Thymus (tissue), 11 donors: ENCODE measurements at regions not wholly inside any gene's neighbourhood (a gene's known extent, or its start where the extent isn't known, plus 50 kb on each side); places are given as distances from the start of the nearest gene placed in this dataset.
A peak's percentile ranks its signal among the peaks of the same experiment; 100 is the strongest.
"Not testable (repeated sequence)": the region's sequence is repeated elsewhere in the genome, so short reads cannot be mapped to it uniquely, and the experiment has no call there.

Source experiments
- DNase-seq, 9 donors: peaks; one replicate each; pipeline ENCODE4 v3.0.0-alpha.2; 2013; ENCODE audit warnings: low spot score in 9 of 9, low read depth in 6 of 9, missing footprints in 1 of 9
- H3K27ac ChIP-seq, 2 donors: one replicate each; pipeline ENCODE4 v1.5.1; 2013; ENCODE audit warnings: control low read depth in 1 of 2, low read depth in 1 of 2, low read length in 1 of 2, mild to moderate bottlenecking in 1 of 2, moderate library complexity in 1 of 2
- H3K27me3 ChIP-seq, 2 donors: one replicate each; pipeline ENCODE4 v1.5.1; 2013; ENCODE audit warnings: low read length in 1 of 2; ENCODE audit not compliant: control insufficient read depth in 2 of 2, insufficient read depth in 1 of 2
- H3K36me3 ChIP-seq, 2 donors: one replicate each; pipeline ENCODE4 v1.5.1; 2013; ENCODE audit warnings: low read length in 1 of 2, mild to moderate bottlenecking in 1 of 2, moderate library complexity in 1 of 2; ENCODE audit not compliant: control insufficient read depth in 2 of 2, insufficient read depth in 2 of 2
- H3K4me1 ChIP-seq, 2 donors: one replicate each; pipeline ENCODE4 v1.5.1; 2013; ENCODE audit warnings: low read length in 2 of 2; ENCODE audit not compliant: control insufficient read depth in 2 of 2, insufficient read depth in 2 of 2
- H3K4me3 ChIP-seq, 2 donors: one replicate each; pipeline ENCODE4 v1.5.1; 2013; ENCODE audit warnings: low read length in 2 of 2, control low read depth in 1 of 2, mild to moderate bottlenecking in 1 of 2
- H3K9me3 ChIP-seq, 2 donors: one replicate each; pipeline ENCODE4 v1.5.1; 2013; ENCODE audit warnings: low read length in 1 of 2, mild to moderate bottlenecking in 1 of 2; ENCODE audit not compliant: control insufficient read depth in 2 of 2, insufficient read depth in 1 of 2
- WGBS: extraction: QIAGEN DNeasy Blood & Tissue Kit; methylation state at CpG from one replicate; pipeline ENCODE4 v1.1.7; 2013; 5-methylcytosine and 5-hydroxymethylcytosine counted together
- donor health status: healthy.

DNA sequence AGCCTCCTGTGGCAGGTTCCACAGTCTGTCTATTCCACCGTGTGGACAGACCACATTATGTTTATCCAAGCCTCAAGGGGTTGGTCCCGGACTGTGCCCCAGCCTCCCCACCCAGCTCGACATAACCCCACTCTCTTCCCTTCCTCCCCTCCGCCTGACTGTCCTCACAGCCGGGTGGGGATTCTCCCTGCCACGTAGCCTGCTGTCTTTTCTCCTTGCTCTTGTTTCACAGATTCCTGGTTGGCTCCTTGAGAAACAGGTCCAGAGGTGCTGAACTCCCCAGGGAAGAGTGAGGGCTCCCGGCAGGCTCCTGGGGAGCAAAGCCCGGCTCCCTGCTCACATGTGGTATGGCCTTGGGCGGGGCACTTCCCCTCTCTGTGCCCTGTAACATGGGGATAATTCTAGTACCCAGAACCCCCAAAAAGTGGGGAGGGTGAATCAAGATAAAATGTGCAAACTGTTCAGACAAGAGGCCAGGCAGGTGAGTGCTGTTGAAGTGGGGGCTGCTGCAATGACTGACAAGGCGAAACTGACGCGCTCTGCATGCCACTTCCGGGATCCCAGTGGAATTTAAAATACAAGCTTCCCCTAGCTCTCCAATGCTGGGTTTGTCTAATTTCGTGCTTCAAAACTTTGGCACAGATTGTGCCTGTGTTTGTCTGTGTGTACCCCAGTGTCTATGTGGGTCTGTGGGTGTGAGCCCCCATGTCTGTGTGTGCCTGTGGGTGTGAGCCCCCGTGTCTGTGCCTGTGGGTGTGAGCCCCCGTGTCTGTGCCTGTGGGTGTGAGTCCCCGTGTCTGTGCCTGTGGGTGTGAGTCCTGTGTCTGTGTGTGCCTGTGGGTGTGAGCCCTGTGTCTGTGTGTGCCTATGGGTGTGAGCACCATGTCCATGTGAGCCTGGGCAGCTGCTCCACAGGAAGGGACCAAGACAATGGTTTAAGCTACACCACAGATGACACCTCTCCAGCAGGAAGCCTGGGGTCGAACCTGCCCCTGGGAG lies 160.6 kb upstream of the IQSEC1 start:
- Histone ChIP-seq H3K27me3 (peaks cover 0 to 8% of the 10 kb centered on the region in 2 donors), H3K9me3 (peaks cover 0 to 3% of the 10 kb centered on the region in 2 donors), H3K27ac (no peak overlapping the region), H3K4me1 (peaks cover 6 to 45% of the 10 kb centered on the region in 2 donors), H3K4me3 (no peak overlapping the region), H3K36me3 (no peaks in the 10 kb centered on the region)
- 67% methylated on average over 18 of the region's 18 CpGs for WGBS
- peak in 3 of 9 donors; percentile 17 to 53 (median 18) for DNase-seq

DNA sequence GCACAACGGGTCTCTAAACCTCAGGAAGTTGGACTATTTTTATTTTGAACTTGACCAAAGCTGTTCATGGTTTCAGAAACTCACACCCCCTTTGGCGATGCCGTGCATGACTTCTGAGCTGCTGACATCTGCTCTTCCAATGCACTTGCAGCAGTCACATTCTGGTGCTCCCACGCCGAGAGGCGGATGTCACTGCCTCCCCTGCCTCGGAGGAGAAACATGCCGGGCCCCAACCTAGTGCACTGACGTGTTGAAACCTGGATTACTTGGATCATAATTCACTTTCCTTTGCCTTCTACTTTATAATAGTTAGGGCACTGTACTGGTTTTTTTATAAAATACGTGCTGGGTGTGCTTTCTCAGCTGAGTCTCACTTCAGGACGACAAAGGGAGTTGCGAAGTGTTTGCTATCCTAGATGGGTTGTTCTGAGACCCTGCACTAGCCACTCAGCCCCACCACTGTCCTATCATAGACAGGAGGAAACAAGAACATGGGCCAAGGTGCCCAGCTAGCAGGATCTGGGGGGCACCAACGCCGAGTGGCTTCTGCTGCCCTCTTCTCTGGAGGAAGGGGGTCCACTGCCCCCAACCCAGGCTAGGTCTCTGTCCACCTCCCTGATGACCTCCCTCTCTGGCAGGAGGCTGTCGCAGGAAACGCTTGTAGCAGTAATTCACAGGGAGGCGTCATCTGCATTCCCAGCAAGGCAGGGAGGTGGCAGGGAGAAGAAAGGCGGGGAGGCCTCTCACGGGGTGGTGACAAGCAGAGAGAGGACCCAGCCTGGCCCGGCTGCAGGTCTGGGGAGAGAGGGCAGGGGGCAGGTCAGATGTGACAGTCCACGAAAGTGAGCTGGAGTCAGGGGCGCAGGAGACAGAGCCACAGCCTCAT lies 158.8 kb upstream of the IQSEC1 start:
- H3K4me1 ChIP-seq = peaks cover 6 to 40% of the 10 kb centered on the region in 2 donors
- no peaks in the 10 kb centered on the region for H3K36me3 ChIP-seq
- DNase-seq = no peak
- WGBS = 92% methylated on average over 22 of the region's 22 CpGs
- H3K27me3 ChIP-seq = peaks cover 0 to 8% of the 10 kb centered on the region in 2 donors
- peaks cover 0 to 3% of the 10 kb centered on the region in 2 donors for H3K9me3 ChIP-seq
- no peak overlapping the region for H3K4me3 ChIP-seq
- H3K27ac ChIP-seq = no peak overlapping the region

DNA sequence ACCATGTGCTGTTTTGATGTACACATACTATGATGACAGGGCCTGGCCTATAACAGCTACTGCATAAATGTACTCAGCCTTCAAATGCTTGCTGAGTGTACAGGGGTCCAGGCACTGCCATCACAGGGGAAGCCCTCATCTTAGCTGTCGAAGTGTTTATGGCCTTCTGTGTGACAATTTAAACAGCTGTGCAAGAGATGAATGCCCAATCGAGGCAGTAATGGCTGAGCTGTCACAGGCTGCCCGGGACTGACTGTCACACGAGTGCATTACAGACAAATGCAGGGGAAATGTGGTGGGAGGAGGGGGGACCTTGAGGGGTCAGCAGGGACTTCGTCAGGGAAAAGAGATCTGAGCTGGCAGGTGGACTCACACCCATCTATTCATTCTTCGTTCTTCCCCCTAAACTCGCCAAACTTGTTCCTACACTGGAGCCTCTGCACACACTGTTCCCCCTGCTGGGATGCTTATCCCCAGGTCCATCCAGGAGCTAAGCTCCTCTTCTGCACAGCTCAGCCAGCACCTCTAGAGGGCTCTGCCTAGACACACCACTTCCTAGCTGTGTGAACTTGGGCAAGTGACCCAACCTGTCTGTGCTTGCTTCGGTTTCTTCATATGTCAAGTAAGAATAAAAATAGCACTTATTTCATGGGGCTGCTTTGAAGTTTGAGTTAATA lies 156.2 kb upstream of the IQSEC1 start:
- H3K4me3 ChIP-seq = no peak overlapping the region
- WGBS = 92% methylated on average over 8 of the region's 8 CpGs
- peak in 2 of 9 donors; percentile 43 to 53 for DNase-seq

DNA sequence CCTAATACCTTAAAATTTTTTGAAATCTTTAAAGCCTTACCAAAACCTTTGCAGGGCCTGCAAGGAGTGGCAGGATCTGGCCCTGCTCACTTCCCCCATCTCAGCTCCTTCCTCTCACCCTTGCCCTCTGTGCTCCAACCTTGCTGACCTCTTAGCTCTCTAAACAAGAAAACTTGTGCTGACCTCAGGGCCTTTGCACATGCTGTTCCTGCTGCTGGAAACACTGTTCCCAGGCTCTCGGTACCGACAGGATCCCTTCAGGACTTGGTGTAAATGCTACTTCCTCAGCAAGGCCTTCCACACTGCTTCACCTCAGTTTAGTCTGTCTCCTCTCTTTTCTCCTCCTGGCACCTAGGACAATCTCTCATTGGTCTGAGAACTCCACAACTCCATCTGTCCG lies 155.4 kb upstream of the IQSEC1 start:
- peaks cover 0 to 1% of the 10 kb centered on the region in 2 donors for H3K27me3 ChIP-seq
- no peaks in the 10 kb centered on the region for H3K36me3 ChIP-seq
- H3K27ac ChIP-seq = no peak overlapping the region
- DNase-seq = no peak
- no peak overlapping the region for H3K4me3 ChIP-seq
- H3K4me1 ChIP-seq = peaks cover 1 to 18% of the 10 kb centered on the region in 2 donors
- peaks cover 0 to 7% of the 10 kb centered on the region in 2 donors for H3K9me3 ChIP-seq
- WGBS = 97% methylated on average over 3 of the region's 3 CpGs

More for the DNA sequence above, 156.2 kb upstream of the IQSEC1 start:
- H3K4me1 ChIP-seq = peaks cover 6 to 25% of the 10 kb centered on the region in 2 donors
- no peak overlapping the region for H3K27ac ChIP-seq
- peaks cover 0 to 3% of the 10 kb centered on the region in 2 donors for H3K27me3 ChIP-seq
- no peaks in the 10 kb centered on the region for H3K36me3 ChIP-seq
- peaks cover 0 to 4% of the 10 kb centered on the region in 2 donors for H3K9me3 ChIP-seq

DNA sequence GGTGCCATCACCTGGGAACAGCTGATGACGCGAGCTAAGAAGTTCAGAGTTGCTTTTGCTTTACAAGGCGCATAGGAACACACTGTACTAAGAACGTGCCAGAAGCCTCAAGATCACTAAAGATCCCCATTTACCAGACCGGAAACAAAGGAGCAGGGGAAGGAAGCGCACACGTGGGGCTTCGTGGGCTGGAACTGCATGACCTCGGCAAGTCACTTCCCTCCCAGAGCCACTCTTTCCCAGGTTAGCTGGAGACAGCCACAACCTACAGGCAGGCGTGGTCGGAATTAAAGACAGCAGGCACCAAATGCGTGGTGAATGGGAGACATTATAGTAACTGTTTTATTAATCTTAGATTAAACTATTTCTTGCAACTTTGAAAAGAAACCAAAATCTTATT lies 154.9 kb upstream of the IQSEC1 start:
- H3K9me3 ChIP-seq, H3K4me3 ChIP-seq, H3K36me3 ChIP-seq, H3K27me3 ChIP-seq, H3K27ac ChIP-seq, DNase-seq: not testable (repeated sequence)
- H3K4me1 ChIP-seq = peaks cover 0 to 17% of the 10 kb centered on the region in 2 donors
- WGBS = 76% methylated on average over 12 of the region's 12 CpGs

DNA sequence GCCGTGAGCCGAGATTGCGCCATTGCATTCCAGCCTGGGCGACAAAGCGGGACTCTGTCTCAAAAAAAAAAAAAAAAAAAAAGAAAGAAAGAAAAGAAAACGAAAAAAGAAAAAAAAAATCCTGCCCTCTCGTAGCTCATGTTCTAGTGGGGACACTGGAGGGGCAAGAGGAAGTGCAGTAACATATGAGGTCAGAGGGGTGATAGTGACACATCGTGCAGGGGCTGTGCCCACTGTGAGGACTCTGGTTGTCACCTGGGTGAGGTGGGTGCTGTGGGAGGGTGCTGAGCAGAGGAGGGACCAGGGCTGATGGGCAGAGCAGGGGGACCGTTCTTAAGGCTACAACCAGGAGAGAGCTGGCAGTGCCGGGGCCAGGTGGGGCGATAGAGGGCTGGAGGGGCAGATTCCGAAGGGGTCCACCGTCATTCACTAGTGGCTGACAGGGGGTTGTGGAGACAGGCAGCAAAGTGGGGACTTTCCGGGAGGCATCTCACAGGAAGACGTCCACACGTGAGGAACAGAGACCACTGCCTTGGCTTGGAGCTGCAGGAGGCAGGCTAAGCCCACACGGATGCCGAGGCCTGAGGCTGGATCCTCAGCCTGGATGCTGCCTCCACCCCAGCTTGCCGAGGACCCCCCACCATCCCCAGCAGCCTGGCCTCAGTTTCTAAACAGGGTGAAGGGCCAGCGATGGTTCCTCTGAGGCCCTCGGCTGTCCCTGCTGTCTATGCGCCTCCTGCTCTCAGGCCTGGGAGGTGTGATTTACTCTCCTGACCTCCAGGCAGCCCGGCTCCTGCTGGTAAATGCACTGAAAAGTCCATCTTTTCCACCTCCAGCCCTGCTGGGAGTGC lies 154.3 kb upstream of the IQSEC1 start:
- peaks cover 0 to 7% of the 10 kb centered on the region in 2 donors for H3K9me3 ChIP-seq
- H3K4me1 ChIP-seq = peaks cover 0 to 13% of the 10 kb centered on the region in 2 donors
- no peaks in the 10 kb centered on the region for H3K36me3 ChIP-seq
- H3K27me3 ChIP-seq = no peaks in the 10 kb centered on the region
- H3K4me3 ChIP-seq = no peak overlapping the region
- no peak for DNase-seq
- H3K27ac ChIP-seq = no peak overlapping the region
- WGBS = 95% methylated on average over 23 of the region's 23 CpGs

DNA sequence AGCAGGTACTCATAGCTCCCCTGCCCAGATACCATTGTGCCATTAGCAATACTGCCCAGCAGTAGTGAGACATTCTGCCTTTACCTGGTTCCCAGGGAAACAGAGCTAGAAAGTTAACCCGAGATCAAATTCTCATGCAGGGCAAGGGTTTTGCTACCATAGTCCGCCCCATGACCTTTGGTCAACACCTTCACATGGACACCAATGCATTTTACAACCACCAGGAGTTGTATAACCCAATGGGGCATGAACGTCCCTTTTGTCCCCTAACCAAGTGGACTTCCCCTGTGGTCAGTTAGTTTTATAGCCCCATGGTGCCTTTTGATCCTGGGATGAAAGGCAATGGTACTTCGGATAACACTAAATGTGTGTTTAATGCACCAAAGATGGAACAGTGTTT lies 151.7 kb upstream of the IQSEC1 start:
- Histone ChIP-seq H3K9me3 (peaks cover 0 to 4% of the 10 kb centered on the region in 2 donors), H3K4me3 (no peak overlapping the region), H3K27ac (no peak overlapping the region), H3K27me3 (no peaks in the 10 kb centered on the region), H3K36me3 (no peaks in the 10 kb centered on the region), H3K4me1 (peaks cover 0 to 4% of the 10 kb centered on the region in 2 donors)
- no peak for DNase-seq
- 97% methylated on average over 4 of the region's 4 CpGs for WGBS
